ENCODE measurements at regions not wholly inside any gene's neighbourhood (a gene's known extent, or its start where the extent isn't known, plus 50 kb on each side); places are given as distances from the start of the nearest gene placed in this dataset.

GRCh38 chr6:98039904-98040607, 757.0 kb upstream of the MMS22L start:
- no peaks in the 10 kb centered on the region for H3K9me3 ChIP-seq (ENCODE audit: control insufficient read depth, insufficient read depth, low read length)
- no peak for DNase-seq (ENCODE audit: low read depth, low spot score)
- CTCF ChIA-PET = no interaction called here
- POLR2A ChIA-PET = no interaction called here
- TF ChIP-seq CTCF (IDR thresholded peaks at IDR 0.05; ENCODE audit: low read depth, low read length) = no peak
- H3K4me3 ChIP-seq (ENCODE audit: low read depth, low read length) = no peak overlapping the region
- no peak overlapping the region for H3K27ac ChIP-seq (ENCODE audit: low read depth, low read length)
- no peaks in the 10 kb centered on the region for H3K27me3 ChIP-seq (ENCODE audit: control insufficient read depth, insufficient read depth, low read length)

GRCh38 chr6:98041056-98041455, 758.0 kb upstream of the MMS22L start:
- TF ChIP-seq CTCF (IDR thresholded peaks at IDR 0.05; ENCODE audit: low read depth, low read length) = no peak
- Histone ChIP-seq H3K9me3 (ENCODE audit: control insufficient read depth, insufficient read depth, low read length) (no peaks in the 10 kb centered on the region), H3K27ac (ENCODE audit: low read depth, low read length) (no peak overlapping the region), H3K27me3 (ENCODE audit: control insufficient read depth, insufficient read depth, low read length) (no peaks in the 10 kb centered on the region), H3K4me3 (ENCODE audit: low read depth, low read length) (no peak overlapping the region)
- DNase-seq (ENCODE audit: low read depth, low spot score) = no peak
- POLR2A ChIA-PET = no interaction called here
- CTCF ChIA-PET = interaction anchor here (0.6 kb wide), 1 partner anchor 858 kb away, joined by 5 read pairs; no protein-coding TSS in a partner anchor

GRCh38 chr6:98041921-98042320, 758.9 kb upstream of the MMS22L start:
- H3K27ac ChIP-seq (ENCODE audit: low read depth, low read length) = no peak overlapping the region
- CTCF ChIA-PET = no interaction called here
- TF ChIP-seq CTCF (IDR thresholded peaks at IDR 0.05; ENCODE audit: low read depth, low read length) = no peak
- DNase-seq (ENCODE audit: low read depth, low spot score) = no peak
- H3K27me3 ChIP-seq (ENCODE audit: control insufficient read depth, insufficient read depth, low read length) = no peaks in the 10 kb centered on the region
- POLR2A ChIA-PET = no interaction called here
- H3K9me3 ChIP-seq (ENCODE audit: control insufficient read depth, insufficient read depth, low read length) = no peaks in the 10 kb centered on the region
- H3K4me3 ChIP-seq (ENCODE audit: low read depth, low read length) = no peak overlapping the region

GRCh38 chr6:98044151-98044561, 761.1 kb upstream of the MMS22L start:
- DNase-seq (ENCODE audit: low read depth, low spot score) = no peak
- no peak overlapping the region for H3K27ac ChIP-seq (ENCODE audit: low read depth, low read length)
- H3K27me3 ChIP-seq (ENCODE audit: control insufficient read depth, insufficient read depth, low read length) = no peaks in the 10 kb centered on the region
- H3K9me3 ChIP-seq (ENCODE audit: control insufficient read depth, insufficient read depth, low read length) = no peaks in the 10 kb centered on the region
- ChIA-PET POLR2A (no interaction called here), CTCF (no interaction called here)
- H3K4me3 ChIP-seq (ENCODE audit: low read depth, low read length) = no peak overlapping the region
- TF ChIP-seq CTCF (IDR thresholded peaks at IDR 0.05; ENCODE audit: low read depth, low read length) = no peak

GRCh38 chr6:98044791-98045470, 761.9 kb upstream of the MMS22L start:
- TF ChIP-seq CTCF (IDR thresholded peaks at IDR 0.05; ENCODE audit: low read depth, low read length) = no peak
- POLR2A ChIA-PET = no interaction called here
- CTCF ChIA-PET = no interaction called here
- H3K9me3 ChIP-seq (ENCODE audit: control insufficient read depth, insufficient read depth, low read length) = no peaks in the 10 kb centered on the region
- DNase-seq (ENCODE audit: low read depth, low spot score) = no peak
- H3K27ac ChIP-seq (ENCODE audit: low read depth, low read length) = no peak overlapping the region
- no peak overlapping the region for H3K4me3 ChIP-seq (ENCODE audit: low read depth, low read length)
- H3K27me3 ChIP-seq (ENCODE audit: control insufficient read depth, insufficient read depth, low read length) = no peaks in the 10 kb centered on the region

All from AG04450 (cell line).